ENCODE measurements at regions not wholly inside any gene's neighbourhood (a gene's known extent, or its start where the extent isn't known, plus 50 kb on each side); places are given as distances from the start of the nearest gene placed in this dataset.
"Not testable (repeated sequence)": the region's sequence is repeated elsewhere in the genome, so short reads cannot be mapped to it uniquely, and the experiment has no call there.

GRCh38 chrX:139475432-139475831, 55.1 kb upstream of the F9 start:
- DNase-seq = no peak

- DNase-seq = not testable (repeated sequence)
Observed at GRCh38 chrX:139461945-139462344, 68.6 kb upstream of the F9 start.

- no peak for DNase-seq
Observed at GRCh38 chrX:139454743-139455142, 75.8 kb upstream of the F9 start.

- DNase-seq = no peak
Observed at GRCh38 chrX:139448996-139449395, 81.5 kb upstream of the F9 start.

GRCh38 chrX:139446832-139447231, 83.7 kb upstream of the F9 start:
- no peak for DNase-seq

- DNase-seq = no peak
Observed at GRCh38 chrX:139429913-139430312, 100.6 kb upstream of the F9 start.

GRCh38 chrX:139423186-139423585, 107.4 kb upstream of the F9 start:
- DNase-seq = peak; percentile 19

- not testable (repeated sequence) for DNase-seq
Observed at GRCh38 chrX:139398258-139398657, 132.3 kb upstream of the F9 start.

GRCh38 chrX:139388254-139388653, 142.3 kb upstream of the F9 start:
- DNase-seq = no peak

GRCh38 chrX:139382529-139382928, 148.0 kb upstream of the F9 start:
- DNase-seq = no peak

GRCh38 chrX:139376547-139376946, 154.0 kb upstream of the F9 start:
- DNase-seq = not testable (repeated sequence)

GRCh38 chrX:139360356-139360755, 170.2 kb upstream of the F9 start:
- no peak for DNase-seq

GRCh38 chrX:139342594-139342991, 187.9 kb upstream of the F9 start:
- DNase-seq = not testable (repeated sequence)

- DNase-seq = not testable (repeated sequence)
Observed at GRCh38 chrX:139341855-139342593, 188.5 kb upstream of the F9 start.

- no peak for DNase-seq
Observed at GRCh38 chrX:139332441-139332840, 198.1 kb upstream of the F9 start.

GRCh38 chrX:139327355-139327754, 203.2 kb upstream of the F9 start:
- no peak for DNase-seq

- no peak for DNase-seq
Observed at GRCh38 chrX:139324756-139325155, 205.8 kb upstream of the F9 start.

GRCh38 chrX:139320661-139321354, 209.7 kb upstream of the F9 start:
- DNase-seq = not testable (repeated sequence)

- DNase-seq = not testable (repeated sequence)
Observed at GRCh38 chrX:139306675-139307074, 223.9 kb upstream of the F9 start.

- DNase-seq = no peak
Observed at GRCh38 chrX:139304471-139304870, 226.1 kb upstream of the F9 start.

GRCh38 chrX:139299309-139299708, 231.2 kb upstream of the F9 start:
- no peak for DNase-seq

- no peak for DNase-seq
Observed at GRCh38 chrX:139298437-139298836, 232.1 kb upstream of the F9 start.

GRCh38 chrX:139297638-139298037, 232.9 kb upstream of the F9 start:
- peak; percentile 4 for DNase-seq

GRCh38 chrX:139293991-139294390, 236.5 kb upstream of the F9 start:
- DNase-seq = no peak
